GM18868 (cell line): ENCODE measurements at regions not wholly inside any gene's neighbourhood (a gene's known extent, or its start where the extent isn't known, plus 50 kb on each side); places are given as distances from the start of the nearest gene placed in this dataset.

Source experiments
- ATAC-seq: cut with Tn5 transposase; IDR thresholded peaks from one replicate; pipeline ENCODE4 v1.9.1; 2021; ENCODE audit warnings: mild to moderate bottlenecking, moderate library complexity; ENCODE audit not compliant: unreplicated experiment

DNA sequence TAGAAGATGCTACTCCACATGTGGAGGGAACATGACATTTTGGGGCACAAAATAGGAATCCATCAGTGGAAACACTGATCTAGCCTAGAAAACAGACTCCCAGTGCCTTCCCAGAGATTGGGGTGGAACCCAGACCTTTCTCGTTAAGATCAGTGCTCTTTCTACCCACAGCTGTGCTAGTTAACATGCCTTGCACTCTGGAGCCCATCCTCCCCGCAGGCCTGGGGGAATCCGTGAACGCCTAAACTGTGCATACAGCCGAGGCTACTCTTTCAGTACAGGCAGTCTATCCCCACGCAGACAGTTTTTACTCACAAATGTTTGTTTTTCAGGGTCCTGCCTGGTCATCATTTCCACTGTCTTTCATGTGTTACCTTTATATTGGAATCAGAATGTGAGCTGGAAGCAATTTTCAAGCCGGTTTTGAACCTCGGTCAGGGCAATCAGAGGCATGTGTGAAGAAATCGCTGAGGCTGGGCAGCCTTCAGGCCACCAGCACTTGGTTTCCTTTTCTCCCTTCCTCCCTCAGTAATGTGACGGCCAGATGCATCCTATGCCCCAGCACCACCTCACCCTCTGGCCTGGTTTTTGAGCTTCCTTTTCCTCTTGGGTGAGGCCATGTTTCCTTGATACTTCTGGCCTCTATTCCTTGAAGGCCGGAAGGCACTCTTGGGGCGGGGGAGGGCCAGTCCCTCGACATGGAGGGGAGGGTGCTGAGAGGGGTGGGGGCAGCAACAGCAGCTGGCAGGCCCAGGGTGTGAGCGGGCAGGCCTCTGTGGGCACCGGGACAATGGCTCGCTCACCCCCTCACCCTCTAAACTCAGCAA is 123.6 kb upstream of the GALNT15 start:
- no peak for ATAC-seq

DNA sequence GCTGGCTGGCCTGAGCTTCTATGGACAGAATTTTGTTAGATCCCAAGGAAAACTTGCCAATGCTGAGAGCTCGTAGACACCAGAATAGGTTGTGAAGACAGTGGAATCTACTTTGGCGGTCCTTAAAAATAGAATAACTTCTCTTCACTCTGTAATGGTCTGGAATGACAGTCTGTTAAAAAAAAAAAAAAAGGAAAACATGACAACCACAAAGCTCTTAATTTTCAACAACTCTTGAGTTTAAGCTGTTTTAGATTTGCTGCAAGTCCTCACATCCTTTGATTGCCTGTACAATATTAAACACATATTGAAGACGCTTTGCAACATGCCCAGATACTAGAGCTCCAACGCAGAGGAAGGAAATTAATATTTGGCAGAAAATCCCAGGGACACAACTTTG is 122.8 kb upstream of the GALNT15 start:
- no peak for ATAC-seq

DNA sequence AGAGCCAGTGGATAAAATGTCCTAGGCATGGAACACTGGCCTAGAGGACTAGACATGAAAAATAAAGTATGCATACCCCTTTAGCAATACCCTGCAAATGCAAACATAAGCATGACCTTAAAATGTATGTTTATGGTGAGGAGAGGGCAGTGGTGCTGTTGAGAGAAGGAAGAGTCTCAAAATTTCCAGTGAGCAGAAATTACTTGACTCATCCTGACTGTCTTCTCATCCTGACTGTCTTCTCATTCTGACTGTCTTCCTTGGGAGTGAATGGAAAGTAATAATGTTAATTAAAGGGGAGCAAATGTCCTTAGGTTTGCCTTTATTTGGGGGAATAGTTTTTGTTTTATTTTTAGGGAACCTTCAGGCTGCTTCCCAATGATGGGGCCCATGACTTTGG is 121.5 kb upstream of the GALNT15 start:
- no peak for ATAC-seq

DNA sequence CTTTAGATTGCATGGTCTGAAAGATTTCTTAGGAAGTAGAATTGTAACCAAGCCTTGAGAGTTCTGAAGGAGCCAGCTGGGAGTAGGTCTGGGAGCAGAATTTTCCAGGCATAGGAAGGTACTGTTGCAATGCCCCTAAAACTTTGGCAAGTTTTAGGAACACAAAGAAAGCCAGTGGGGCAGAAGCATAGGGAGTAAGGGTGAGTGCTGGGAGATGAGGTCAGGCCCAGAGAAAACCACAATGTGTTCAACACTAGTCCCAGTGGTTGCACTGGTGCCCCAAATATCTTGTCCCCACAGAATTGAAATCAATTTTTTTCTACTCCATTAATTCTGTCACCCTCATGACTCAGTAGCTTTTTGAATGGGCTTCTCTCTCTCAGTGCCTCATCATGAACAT is 120.7 kb upstream of the GALNT15 start:
- no peak for ATAC-seq

DNA sequence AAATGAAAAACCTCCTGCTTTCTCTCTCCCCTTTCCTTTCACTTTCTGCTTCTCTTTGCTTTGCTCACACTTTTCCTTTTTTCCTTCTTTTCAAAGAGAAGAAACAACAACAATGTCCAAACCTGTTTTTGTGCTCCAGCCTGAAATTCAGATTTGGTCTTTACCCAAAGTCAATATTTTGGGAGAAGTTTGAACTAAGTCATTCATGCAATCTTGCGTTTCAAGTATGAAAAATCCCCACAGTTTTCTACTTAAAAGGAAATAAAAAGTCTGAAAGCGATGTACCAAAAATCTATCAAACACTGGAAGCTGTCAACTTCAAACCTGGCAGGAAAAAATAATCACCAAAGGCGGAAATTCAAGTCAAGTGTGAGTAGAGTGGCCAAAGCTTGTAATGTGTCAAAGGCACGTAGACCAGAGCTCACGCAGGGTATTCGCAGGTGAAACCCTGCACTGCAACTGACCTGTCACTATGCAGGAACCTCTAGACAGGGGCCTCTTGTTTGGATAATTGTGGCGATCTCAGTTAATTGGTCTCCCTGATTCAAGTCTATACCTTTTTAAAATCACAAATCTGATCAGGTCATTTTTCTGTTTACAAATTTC is 118.8 kb upstream of the GALNT15 start:
- no peak for ATAC-seq

DNA sequence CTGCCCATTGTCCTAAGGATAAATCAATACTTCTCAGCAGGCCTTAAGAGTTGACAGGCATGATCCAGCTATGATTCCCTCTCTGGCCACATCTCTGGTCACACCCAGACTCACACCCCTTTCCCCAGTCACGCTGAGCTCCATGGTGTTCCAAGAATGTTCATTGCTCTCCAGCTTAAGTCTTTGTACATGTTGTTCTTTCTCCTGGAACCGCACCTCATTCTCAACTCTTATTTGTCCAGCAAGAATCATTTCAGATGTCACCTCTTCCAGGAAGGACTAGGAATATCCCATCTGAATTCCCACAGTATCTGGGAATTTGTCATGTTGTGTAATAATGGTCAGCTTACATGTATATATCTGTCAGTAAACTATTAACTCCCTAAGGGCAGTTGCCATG is 118.3 kb upstream of the GALNT15 start:
- ATAC-seq: no peak

DNA sequence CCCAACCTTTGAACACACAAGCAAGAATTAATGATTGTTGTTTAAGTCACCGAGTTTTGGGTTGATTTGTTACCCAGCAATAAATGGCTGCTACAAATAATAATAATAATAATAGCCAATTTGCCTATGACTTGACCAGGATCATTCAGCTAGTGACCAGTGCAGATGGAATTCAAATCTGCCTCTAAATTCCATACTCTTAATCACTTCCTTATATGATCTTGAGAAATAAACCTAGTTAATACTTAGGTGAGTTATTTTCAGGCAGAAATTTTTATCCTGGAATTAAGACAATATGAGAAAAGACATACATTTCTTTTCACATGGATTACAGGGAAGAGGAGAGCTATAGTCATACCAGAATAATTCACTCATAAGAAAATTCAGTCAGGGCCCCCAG is 116.0 kb upstream of the GALNT15 start:
- ATAC-seq: no peak

DNA sequence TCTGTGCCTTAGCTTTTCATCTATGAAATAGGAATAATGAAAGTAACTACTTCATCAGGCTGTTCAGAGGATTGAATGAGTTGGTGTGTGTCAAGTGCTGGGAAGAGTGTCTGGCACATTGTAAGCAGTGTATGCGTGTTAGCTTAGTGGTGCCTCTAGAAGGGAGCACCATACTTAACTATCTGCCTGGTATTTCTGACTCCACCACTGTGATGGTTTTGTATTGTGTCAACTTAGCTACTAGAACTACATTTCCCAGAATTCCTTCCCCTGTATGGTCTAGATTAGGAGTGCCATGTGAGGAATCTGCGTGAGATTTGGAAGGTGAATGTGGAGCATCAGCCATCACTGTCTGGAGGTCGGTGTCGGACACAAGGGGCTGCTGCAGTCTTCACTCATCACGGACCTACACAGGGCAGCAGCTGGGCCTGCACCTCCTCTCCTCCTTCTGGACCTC is 115.4 kb upstream of the GALNT15 start:
- ATAC-seq: no peak

DNA sequence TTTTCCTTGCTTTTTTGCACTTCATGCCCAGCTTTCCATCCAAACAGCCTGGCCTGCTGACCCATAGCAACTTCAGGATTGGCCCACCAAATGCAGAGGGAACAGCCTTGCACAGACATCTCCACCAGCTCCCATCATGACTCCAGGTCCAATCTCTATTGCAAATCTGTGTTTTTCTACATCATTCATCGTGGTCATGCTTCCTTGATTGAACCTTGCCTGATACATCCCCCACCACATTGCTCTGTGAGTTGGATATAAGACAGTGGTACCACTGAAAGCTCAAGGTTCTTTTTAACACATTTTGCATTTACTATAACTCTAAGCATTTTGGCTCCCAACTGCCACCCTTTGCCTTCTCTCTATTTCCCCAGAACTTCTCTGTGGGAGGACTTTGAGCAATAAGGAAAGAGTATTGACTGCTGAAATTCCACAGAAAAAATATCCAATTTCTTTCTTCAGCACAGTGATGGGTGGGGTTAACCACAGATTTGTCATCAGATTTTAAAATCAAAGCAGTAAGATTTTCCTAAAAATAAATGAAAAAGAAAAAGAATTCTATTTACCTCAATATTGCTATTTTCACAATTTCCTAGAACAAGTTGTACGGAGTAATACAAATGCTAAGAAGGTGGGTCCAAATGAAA is 114.6 kb upstream of the GALNT15 start:
- no peak for ATAC-seq

DNA sequence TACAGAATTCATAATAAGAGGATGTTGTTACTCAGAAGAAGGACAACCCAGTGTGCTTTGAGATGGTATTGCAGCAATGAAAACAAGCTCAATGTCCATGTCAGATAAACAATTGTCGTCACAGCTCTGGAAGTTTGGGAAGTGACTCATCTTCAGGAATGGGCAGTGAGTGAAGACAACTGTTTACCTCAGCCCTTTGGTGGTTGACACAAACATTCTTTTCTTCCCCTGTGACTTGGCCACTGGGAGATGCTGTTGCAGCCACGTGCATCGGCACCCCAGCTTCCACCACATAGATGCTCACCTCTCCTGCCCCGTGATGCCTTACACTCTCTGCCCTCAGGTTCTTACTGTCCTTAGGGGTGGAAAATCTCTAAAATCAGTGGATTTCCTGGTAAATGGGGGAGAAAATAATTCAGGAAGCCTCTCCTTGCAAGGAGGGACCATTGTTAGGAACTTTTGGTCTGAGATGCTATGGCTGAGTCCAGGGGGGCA is 114.1 kb upstream of the GALNT15 start:
- no peak for ATAC-seq

DNA sequence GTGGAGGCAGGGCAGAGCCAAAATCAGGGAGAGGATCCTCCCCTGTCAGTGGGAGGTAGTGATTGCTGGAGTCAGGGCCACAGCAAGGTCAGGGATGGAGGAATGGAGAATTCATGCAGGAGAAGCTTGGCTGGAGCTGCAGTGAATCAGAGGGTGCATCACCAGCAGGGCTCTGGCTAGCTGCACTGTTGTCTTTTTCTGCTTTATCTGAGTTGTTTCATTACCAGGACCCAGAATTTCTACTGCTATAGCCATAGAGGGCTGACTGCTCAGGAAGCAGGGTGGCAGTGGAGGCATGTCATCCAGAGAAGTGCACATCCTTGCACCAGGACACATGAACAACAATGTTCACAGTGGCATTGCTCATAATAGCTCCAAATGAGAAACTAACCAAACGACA is 113.5 kb upstream of the GALNT15 start:
- ATAC-seq: no peak

DNA sequence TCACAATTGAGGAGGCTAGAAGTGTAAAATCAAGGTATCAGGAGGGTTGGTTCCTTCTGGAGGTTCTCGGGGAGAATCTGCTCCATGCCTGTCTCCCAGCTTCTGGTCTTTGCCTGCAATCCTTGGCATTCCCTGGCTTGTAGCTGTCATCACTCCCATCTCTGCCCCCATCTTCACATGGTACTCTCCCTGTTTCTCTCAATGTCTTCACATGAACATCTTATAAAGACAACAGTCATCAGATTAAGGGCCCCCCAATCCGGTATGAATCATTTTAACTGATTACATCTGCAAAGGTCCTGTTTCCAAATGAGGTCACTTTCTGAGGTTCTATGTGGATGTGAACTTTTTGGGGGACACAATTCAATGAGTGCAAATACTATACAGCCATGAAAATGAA is 113.0 kb upstream of the GALNT15 start:
- no peak for ATAC-seq

DNA sequence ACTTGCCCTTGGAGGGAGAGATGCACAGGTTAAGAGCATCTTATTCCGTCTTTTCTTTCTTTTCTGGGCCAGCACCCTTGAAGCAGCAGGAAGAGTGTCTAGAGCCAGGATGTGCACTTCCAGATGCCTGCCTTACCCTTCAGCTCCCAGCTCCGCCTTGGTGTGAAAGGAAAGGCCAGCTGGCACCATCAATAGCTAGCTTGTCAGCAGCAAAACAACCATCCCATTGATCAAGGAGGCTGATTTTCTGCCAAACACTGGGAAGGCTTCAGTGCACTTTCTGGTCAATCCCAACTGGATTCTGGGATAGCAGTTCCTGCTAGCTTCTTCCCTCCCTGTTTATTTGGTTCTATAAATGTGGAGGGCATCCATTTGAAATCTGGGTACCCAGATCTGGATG is 110.9 kb upstream of the GALNT15 start:
- ATAC-seq: no peak

DNA sequence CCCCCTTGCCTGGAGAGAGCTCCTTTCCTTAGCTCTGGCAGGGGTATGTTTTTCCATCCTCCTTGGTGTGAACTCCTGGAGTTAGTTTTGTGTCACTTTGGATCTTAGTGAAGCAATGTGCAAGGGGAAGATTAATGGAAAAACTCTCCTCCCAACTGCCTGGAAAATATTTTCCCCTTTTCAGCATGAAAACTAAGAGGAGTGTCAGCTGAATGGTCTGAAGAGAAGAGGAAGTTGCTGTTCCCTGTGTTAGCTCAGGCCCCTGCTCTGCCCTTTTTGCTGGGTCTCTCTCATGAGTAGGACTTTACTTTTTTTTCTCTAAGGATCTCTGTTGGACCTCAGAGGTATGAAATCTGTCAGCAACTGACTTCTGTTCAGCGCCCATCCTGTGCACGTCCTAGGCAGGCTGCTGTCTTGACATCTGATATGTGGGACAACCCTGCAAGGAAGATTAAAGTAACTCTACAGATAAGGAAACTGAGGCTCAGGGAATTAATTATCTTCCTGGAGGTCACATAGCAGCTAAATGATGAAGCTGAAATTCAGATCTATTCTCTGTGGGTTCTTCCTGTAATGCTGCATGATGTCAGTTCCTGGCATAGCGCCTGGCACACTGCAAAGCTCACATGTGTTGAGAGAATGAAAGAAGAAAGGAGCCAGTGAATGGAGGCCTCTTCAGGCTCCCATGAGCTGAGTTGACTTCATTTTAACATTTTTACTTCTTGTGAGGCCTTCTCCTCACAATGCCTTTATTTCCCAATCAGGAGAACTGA is 109.7 kb upstream of the GALNT15 start:
- ATAC-seq: no peak

DNA sequence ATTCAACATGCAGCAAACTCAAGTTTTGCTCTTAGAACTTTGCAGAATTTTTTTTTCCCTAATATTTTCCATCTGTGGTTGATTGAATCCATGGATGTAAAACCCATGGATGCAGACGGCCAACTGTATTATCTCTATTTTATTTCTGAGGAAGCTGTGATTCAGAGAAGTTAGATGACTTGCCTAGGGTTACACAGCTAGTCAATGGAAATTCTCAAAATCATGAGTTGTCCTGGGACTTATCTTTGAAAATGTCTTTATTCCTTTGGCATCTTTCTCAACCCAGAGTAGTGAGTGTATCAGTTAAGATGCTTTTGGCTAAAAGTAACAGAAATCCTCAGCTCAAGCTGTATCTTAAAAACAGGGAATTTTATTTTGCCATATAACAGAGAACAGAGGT is 107.9 kb upstream of the GALNT15 start:
- no peak for ATAC-seq

DNA sequence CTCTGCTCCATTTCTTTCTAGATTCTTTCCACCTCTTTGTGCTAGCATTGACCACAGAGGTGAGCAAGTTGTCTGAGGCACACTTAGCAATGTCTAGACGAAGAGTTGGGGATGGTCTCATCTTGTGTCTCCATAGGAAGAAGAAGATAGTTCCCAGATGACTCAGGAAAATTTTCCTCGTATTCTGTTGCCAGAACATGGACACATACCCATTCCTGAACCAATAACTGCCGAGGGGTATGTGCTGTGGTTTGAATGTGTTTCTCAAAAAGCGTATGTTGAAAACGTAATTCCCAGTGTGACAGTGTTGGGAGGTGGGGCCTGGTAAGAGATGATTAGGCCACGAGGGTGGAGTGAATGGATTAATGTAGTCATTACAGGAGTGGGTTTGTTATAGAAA is 107.5 kb upstream of the GALNT15 start:
- no peak for ATAC-seq

DNA sequence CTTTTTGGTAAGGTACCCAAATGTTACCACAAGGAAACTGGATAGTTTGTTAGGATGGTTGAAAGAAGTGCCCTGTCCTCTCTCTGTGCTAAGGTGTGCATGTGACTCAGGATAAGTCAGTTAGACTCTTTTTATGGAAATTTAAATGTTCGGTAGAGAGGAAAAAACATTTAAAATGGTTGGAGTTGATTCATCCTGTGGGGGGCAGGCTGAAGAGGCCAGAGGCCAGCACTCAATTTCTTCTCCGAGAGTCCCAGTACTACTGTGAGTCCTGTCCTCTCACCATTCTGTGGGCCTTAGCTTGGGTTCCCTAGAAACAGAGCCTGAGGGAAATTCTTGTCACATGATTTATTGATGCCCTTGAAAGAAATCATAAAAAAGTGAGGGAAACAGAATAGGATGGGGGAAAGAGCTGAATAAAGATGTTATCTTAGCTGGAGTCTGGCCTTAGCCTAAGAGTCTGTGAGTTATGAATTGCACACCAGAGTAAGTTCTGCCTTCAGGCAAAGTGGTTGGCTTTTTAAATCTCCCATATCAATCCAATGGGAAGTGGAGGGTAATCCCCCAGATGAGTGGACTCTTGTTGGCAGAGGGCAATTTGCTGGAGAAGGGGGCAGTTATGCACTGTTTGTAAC is 106.5 kb upstream of the GALNT15 start:
- no peak for ATAC-seq

DNA sequence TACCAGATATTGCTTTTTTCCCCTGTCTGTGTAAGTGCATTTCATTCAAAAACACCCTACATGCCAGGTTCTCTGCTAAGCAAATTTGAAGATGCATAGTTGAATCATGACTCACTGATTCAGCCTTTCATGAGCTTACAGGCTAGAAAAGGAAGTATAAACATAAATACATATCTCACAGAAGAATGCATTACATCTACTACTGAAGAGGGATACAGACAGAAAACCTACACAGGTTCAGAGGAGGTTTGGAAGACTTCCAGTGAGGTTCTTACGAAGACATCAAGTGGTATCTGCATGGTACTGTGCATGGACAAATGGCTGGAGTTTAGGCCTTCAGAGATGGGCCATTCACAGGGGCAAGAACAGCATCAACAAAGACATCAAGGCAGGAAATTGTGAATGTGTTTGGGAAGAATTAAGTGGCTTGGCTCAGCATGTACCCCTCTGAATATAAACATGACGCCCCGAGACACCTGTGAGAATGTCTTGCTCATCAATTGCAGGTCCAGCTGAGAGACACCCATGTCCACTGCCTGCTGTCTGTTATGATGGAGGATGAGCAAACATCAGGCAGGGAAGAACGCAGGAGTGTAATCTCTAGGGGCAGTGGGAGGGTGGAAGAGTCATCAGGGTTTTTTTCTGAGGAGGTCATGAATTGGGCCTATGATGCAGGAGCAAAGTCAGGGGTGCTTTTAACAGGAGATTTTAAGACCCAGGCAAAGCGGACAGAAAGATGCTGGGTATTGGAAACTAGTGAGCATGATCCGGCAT is 105.1 kb upstream of the GALNT15 start:
- no peak for ATAC-seq

DNA sequence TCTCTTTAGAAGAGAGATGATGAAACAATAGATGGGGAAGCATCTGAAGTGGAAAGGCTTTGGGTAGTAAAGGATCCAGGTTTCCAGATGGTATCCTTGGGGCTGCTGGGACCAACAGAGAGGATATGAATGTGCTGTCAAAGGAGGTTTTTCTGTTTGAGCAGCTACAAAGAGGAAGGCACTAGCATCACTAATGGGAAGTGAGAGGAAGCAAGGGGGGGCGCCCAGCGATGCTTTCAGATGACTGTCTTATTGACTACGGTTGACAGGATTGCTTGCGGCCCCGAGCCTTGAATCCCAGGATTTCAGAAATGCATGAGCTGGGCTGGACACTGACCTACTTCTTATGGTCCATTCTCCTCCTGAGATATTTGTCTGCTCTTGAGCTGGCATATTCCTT is 103.8 kb upstream of the GALNT15 start:
- no peak for ATAC-seq

DNA sequence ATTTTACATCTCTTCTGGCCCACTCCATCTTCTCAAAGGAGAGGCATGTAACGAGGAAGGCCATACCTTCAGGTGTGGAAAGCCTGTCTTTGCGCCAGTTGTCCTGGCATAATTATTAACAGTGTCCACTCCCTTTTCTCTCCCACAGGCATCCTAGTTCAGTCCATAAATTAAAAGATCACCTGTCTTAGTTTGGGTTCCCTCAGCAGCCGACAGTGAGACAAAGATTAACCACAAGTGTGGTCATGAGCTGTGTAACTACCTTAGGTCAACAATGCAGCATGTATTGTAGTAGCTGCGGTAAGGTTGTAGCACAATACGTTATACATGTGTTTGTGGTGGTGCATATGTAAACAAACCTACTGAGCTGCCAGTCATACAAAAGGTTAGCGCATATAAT is 103.3 kb upstream of the GALNT15 start:
- no peak for ATAC-seq
